Ovary (tissue), 3 donors: ENCODE measurements at regions not wholly inside any gene's neighbourhood (a gene's known extent, or its start where the extent isn't known, plus 50 kb on each side); places are given as distances from the start of the nearest gene placed in this dataset.

Experiments
- CTCF ChIP-seq, 3 donors: fragments of 450-650 bp in 2 of 3; fragments of 200-600 bp in 1 of 3; IDR thresholded peaks; one replicate each; pipeline versions ENCODE4 v1.5.1 to v1.8.0; 2016 to 2022; ENCODE audit warnings: antibody characterized with exemption in 3 of 3, mild to moderate bottlenecking in 1 of 3
- EP300 ChIP-seq: sonication (generic); formaldehyde crosslinking; IDR thresholded peaks from one replicate; pipeline ENCODE4 v1.6.1; 2017; ENCODE audit warnings: antibody characterized with exemption
- donor health status: DM: no; HTN: no; CAD: no.

GRCh38 chr15:31476866-31477265 is 150.2 kb downstream of the KLF13 start:
- TF ChIP-seq CTCF (IDR thresholded peaks at IDR 0.05), result no peak
- no peak for TF ChIP-seq EP300
